ENCODE measurements at regions not wholly inside any gene's neighbourhood (a gene's known extent, or its start where the extent isn't known, plus 50 kb on each side); places are given as distances from the start of the nearest gene placed in this dataset.

DNA sequence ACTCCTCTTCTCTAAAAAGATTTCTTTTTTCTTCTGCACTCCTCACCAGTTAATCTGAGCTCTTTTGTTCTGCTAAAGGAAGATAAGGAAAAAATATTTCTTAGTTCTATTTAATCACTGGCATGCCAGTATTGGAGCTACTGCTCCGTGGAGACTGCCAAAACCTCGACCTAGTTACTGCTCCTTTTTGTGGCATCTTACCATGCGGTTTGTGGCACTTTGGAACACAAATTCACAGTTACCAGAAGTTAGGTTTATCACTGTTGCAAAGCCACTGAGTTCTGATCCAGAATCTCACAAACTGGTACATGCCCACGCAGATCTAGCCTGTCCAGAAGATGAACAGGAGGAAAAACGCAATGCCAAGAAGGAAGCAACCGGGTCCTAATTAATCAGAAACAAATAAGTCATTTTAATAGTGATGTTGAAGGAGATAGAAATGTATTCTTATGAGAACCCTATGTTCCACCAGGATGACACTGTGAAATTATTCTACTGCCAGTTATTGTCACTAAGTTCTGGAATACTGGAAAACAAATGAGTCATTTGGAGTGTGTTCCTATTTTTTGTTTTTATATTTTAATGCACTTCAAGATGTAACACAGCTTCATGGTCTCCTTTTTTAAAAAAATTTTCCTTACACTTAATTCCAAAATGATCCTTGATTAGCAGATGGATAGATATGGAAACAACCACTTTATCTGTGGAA is 106.7 kb upstream of the GK2 start:
- H3K27ac ChIP-seq (ENCODE audit: low read depth, low read length): no peak overlapping the region
- H3K27me3 ChIP-seq (ENCODE audit: insufficient read depth, low read length, poor library complexity, severe bottlenecking): no peaks in the 10 kb centered on the region
- H3K9me3 ChIP-seq (ENCODE audit: low read length): no peaks in the 10 kb centered on the region
- DNase-seq: no peak
- H3K9me3 Mint-ChIP-seq: peaks cover 0 to 3% (median 0%) of the 10 kb centered on the region in 5 donors
- no peak overlapping the region for H3K4me3 Mint-ChIP-seq
- no peak overlapping the region for H3K27ac Mint-ChIP-seq
- H3K36me3 ChIP-seq (ENCODE audit: insufficient read depth, low read length): no peaks in the 10 kb centered on the region
- H3K4me1 Mint-ChIP-seq: no peaks in the 10 kb centered on the region
- H3K4me1 ChIP-seq (ENCODE audit: insufficient read depth, low read length): no peaks in the 10 kb centered on the region
- ChIA-PET POLR2A (no interaction called here), CTCF (no interaction called here)
- no peaks in the 10 kb centered on the region for H3K36me3 Mint-ChIP-seq
- no peak overlapping the region for H3K4me3 ChIP-seq (ENCODE audit: low read length)
- no peaks in the 10 kb centered on the region for H3K27me3 Mint-ChIP-seq

GRCh38 chr4:79513576-79513975 is 105.5 kb upstream of the GK2 start:
- no peak overlapping the region for H3K4me3 Mint-ChIP-seq
- H3K36me3 Mint-ChIP-seq: no peaks in the 10 kb centered on the region
- no peak overlapping the region for H3K27ac Mint-ChIP-seq
- H3K27ac ChIP-seq (ENCODE audit: low read depth, low read length): no peak overlapping the region
- CTCF ChIA-PET: no interaction called here
- H3K36me3 ChIP-seq (ENCODE audit: insufficient read depth, low read length): no peaks in the 10 kb centered on the region
- H3K4me1 Mint-ChIP-seq: no peaks in the 10 kb centered on the region
- POLR2A ChIA-PET: no interaction called here
- peaks cover 0 to 2% (median 0%) of the 10 kb centered on the region in 5 donors for H3K9me3 Mint-ChIP-seq
- no peaks in the 10 kb centered on the region for H3K27me3 Mint-ChIP-seq
- no peak overlapping the region for H3K4me3 ChIP-seq (ENCODE audit: low read length)
- H3K27me3 ChIP-seq (ENCODE audit: insufficient read depth, low read length, poor library complexity, severe bottlenecking): no peaks in the 10 kb centered on the region
- no peaks in the 10 kb centered on the region for H3K9me3 ChIP-seq (ENCODE audit: low read length)
- H3K4me1 ChIP-seq (ENCODE audit: insufficient read depth, low read length): no peaks in the 10 kb centered on the region
- no peak for DNase-seq

DNA sequence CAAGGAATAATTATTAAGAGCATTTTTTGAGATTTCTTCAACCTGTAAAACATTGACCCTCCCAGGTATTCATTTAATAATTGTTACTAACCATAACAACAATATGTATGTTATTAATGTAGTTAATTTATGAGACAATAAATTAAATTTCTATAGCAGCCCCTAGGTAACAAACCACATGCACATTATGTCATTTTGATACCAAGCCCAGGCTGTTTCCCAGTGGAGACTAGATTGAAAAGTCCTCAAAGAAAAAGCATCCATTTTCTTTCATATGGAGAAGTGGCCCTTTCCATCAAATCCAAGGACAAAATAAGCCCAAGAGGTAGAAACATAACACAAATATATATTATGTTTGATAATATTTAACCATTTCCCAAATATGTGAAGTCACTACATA is 104.3 kb upstream of the GK2 start:
- Histone ChIP-seq H3K4me1 (ENCODE audit: insufficient read depth, low read length) (no peaks in the 10 kb centered on the region), H3K9me3 (ENCODE audit: low read length) (no peaks in the 10 kb centered on the region), H3K4me3 (ENCODE audit: low read length) (no peak overlapping the region), H3K36me3 (ENCODE audit: insufficient read depth, low read length) (no peaks in the 10 kb centered on the region), H3K27me3 (ENCODE audit: insufficient read depth, low read length, poor library complexity, severe bottlenecking) (no peaks in the 10 kb centered on the region), H3K27ac (ENCODE audit: low read depth, low read length) (no peak overlapping the region)
- no peaks in the 10 kb centered on the region for H3K27me3 Mint-ChIP-seq
- no peaks in the 10 kb centered on the region for H3K36me3 Mint-ChIP-seq
- no peak overlapping the region for H3K4me3 Mint-ChIP-seq
- DNase-seq: no peak
- H3K9me3 Mint-ChIP-seq: peaks cover 0 to 2% (median 0%) of the 10 kb centered on the region in 5 donors
- no peak overlapping the region for H3K27ac Mint-ChIP-seq
- CTCF ChIA-PET: no interaction called here
- POLR2A ChIA-PET: no interaction called here
- H3K4me1 Mint-ChIP-seq: no peaks in the 10 kb centered on the region

GRCh38 chr4:79502081-79502480 is 94.1 kb upstream of the GK2 start:
- no peak overlapping the region for H3K27ac Mint-ChIP-seq
- Histone ChIP-seq H3K4me1 (ENCODE audit: insufficient read depth, low read length) (no peaks in the 10 kb centered on the region), H3K27me3 (ENCODE audit: insufficient read depth, low read length, poor library complexity, severe bottlenecking) (no peaks in the 10 kb centered on the region), H3K4me3 (ENCODE audit: low read length) (no peak overlapping the region), H3K9me3 (ENCODE audit: low read length) (no peaks in the 10 kb centered on the region), H3K36me3 (ENCODE audit: insufficient read depth, low read length) (no peaks in the 10 kb centered on the region), H3K27ac (ENCODE audit: low read depth, low read length) (no peak overlapping the region)
- no peaks in the 10 kb centered on the region for H3K4me1 Mint-ChIP-seq
- ChIA-PET POLR2A (no interaction called here), CTCF (no interaction called here)
- H3K4me3 Mint-ChIP-seq: no peak overlapping the region
- no peak for DNase-seq
- H3K36me3 Mint-ChIP-seq: no peaks in the 10 kb centered on the region
- no peaks in the 10 kb centered on the region for H3K27me3 Mint-ChIP-seq
- no peaks in the 10 kb centered on the region for H3K9me3 Mint-ChIP-seq

DNA sequence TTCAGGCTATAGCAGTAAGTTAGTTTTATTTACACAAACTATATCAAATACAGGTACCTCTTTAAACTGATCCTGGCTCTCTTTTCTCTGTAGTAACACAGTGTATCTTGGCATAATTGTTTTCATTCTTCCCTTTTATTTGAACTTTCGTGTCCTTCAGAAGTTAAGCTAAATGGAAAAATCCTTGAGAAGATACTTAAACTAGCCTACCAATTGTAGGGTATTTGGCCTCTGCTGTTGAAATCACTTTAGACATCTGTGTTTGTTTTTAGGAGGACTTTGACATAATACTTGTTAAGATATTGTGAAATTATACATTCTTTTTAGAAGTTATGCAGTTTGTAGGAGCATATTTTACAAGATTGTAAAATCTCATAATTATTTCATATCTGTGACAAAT is 90.3 kb upstream of the GK2 start:
- no peaks in the 10 kb centered on the region for H3K36me3 ChIP-seq (ENCODE audit: insufficient read depth, low read length)
- H3K9me3 Mint-ChIP-seq: peaks cover 0 to 2% (median 0%) of the 10 kb centered on the region in 5 donors
- H3K9me3 ChIP-seq (ENCODE audit: low read length): no peaks in the 10 kb centered on the region
- H3K4me3 Mint-ChIP-seq: no peak overlapping the region
- no peaks in the 10 kb centered on the region for H3K27me3 Mint-ChIP-seq
- ChIA-PET CTCF (no interaction called here), POLR2A (no interaction called here)
- H3K4me3 ChIP-seq (ENCODE audit: low read length): no peak overlapping the region
- H3K27ac Mint-ChIP-seq: no peak overlapping the region
- no peaks in the 10 kb centered on the region for H3K4me1 Mint-ChIP-seq
- H3K36me3 Mint-ChIP-seq: no peaks in the 10 kb centered on the region
- H3K27me3 ChIP-seq (ENCODE audit: insufficient read depth, low read length, poor library complexity, severe bottlenecking): no peaks in the 10 kb centered on the region
- DNase-seq: no peak
- H3K27ac ChIP-seq (ENCODE audit: low read depth, low read length): no peak overlapping the region
- no peaks in the 10 kb centered on the region for H3K4me1 ChIP-seq (ENCODE audit: insufficient read depth, low read length)

GRCh38 chr4:79497001-79497400 is 89.0 kb upstream of the GK2 start:
- no peak overlapping the region for H3K4me3 Mint-ChIP-seq
- POLR2A ChIA-PET: no interaction called here
- H3K27ac ChIP-seq (ENCODE audit: low read depth, low read length): no peak overlapping the region

DNA sequence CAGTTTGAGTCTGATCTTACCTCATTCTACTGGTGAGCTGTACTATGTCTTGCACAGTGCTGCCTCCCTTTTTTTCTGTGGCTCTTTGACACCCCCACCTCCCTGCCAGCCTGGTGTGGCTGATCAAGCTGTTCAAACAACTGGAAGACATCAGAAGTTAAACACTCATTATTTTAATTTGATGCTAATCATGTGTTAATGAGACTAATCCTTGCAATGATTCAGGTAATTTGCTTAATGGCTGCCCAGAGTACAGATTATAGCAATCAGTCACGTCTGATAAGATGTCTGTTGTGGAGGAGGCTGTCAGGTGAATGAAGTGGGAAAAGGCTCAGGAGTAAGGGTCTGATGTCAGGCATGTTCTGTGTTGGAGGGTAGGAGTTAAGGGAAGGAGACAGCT is 87.4 kb upstream of the GK2 start:
- ChIA-PET CTCF (no interaction called here), POLR2A (no interaction called here)
- Mint-ChIP-seq H3K9me3 (peaks cover 0 to 7% (median 0%) of the 10 kb centered on the region in 5 donors), H3K27ac (no peak overlapping the region), H3K4me1 (no peaks in the 10 kb centered on the region), H3K4me3 (no peak overlapping the region), H3K36me3 (no peaks in the 10 kb centered on the region), H3K27me3 (no peaks in the 10 kb centered on the region)
- Histone ChIP-seq H3K27me3 (ENCODE audit: insufficient read depth, low read length, poor library complexity, severe bottlenecking) (no peaks in the 10 kb centered on the region), H3K4me1 (ENCODE audit: insufficient read depth, low read length) (no peaks in the 10 kb centered on the region), H3K27ac (ENCODE audit: low read depth, low read length) (no peak overlapping the region), H3K9me3 (ENCODE audit: low read length) (no peaks in the 10 kb centered on the region), H3K4me3 (ENCODE audit: low read length) (no peak overlapping the region), H3K36me3 (ENCODE audit: insufficient read depth, low read length) (no peaks in the 10 kb centered on the region)
- DNase-seq: no peak

More at GRCh38 chr4:79497001-79497400, 89.0 kb upstream of the GK2 start:
- CTCF ChIA-PET: no interaction called here
- Histone ChIP-seq H3K9me3 (ENCODE audit: low read length) (no peaks in the 10 kb centered on the region), H3K27me3 (ENCODE audit: insufficient read depth, low read length, poor library complexity, severe bottlenecking) (no peaks in the 10 kb centered on the region), H3K4me3 (ENCODE audit: low read length) (no peak overlapping the region), H3K4me1 (ENCODE audit: insufficient read depth, low read length) (no peaks in the 10 kb centered on the region), H3K36me3 (ENCODE audit: insufficient read depth, low read length) (no peaks in the 10 kb centered on the region)
- no peaks in the 10 kb centered on the region for H3K27me3 Mint-ChIP-seq
- H3K9me3 Mint-ChIP-seq: peaks cover 0 to 5% (median 0%) of the 10 kb centered on the region in 5 donors
- H3K27ac Mint-ChIP-seq: no peak overlapping the region
- no peaks in the 10 kb centered on the region for H3K36me3 Mint-ChIP-seq
- no peak for DNase-seq
- no peaks in the 10 kb centered on the region for H3K4me1 Mint-ChIP-seq

DNA sequence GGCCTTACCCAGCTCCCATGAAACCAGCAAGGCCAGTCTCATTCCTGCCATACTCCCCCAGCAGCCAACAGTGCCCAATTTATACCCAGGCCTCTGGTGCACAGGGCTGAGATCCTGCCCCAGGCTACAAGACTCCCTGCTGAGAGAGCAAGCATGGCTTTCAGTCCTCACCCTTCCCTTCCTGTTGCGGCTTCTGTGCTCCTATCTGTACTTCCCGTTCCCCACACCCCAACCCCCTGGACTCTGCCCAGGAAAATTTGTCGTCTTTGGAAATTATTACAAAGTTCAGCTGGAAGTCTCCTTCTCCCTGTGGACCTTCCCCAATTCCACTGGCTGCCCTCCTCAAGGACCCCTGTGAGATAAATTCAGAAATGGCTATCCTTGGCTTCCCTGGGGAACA is 84.1 kb upstream of the GK2 start:
- Histone ChIP-seq H3K27me3 (ENCODE audit: insufficient read depth, low read length, poor library complexity, severe bottlenecking) (no peaks in the 10 kb centered on the region), H3K4me3 (ENCODE audit: low read length) (no peak overlapping the region), H3K4me1 (ENCODE audit: insufficient read depth, low read length) (no peaks in the 10 kb centered on the region), H3K27ac (ENCODE audit: low read depth, low read length) (no peak overlapping the region), H3K9me3 (ENCODE audit: low read length) (no peaks in the 10 kb centered on the region), H3K36me3 (ENCODE audit: insufficient read depth, low read length) (no peaks in the 10 kb centered on the region)
- H3K27me3 Mint-ChIP-seq: no peaks in the 10 kb centered on the region
- H3K4me1 Mint-ChIP-seq: no peaks in the 10 kb centered on the region
- ChIA-PET CTCF (no interaction called here), POLR2A (no interaction called here)
- no peak overlapping the region for H3K4me3 Mint-ChIP-seq
- DNase-seq: no peak
- H3K36me3 Mint-ChIP-seq: no peaks in the 10 kb centered on the region
- no peak overlapping the region for H3K27ac Mint-ChIP-seq
- H3K9me3 Mint-ChIP-seq: peaks cover 0 to 8% (median 0%) of the 10 kb centered on the region in 5 donors

DNA sequence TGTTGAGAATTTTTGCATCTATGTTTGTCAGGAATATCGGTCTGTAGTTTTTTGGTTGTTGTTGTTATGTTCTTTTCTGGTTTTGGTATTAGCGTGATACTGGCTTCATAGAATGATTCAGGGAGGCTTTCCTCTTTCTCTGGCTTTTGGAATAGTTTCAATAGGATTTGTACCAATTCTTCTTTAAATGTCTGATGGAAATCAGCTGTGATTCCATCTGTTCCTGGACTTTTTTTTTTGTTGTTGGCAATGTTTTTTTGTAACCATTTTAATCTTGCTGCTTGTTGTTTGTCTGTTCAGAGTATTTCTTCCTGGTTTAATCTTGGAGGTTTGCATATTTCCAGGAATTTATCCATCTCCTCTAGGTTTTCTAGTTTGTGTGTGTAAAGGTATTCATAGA is 81.5 kb upstream of the GK2 start:
- no peaks in the 10 kb centered on the region for H3K27me3 ChIP-seq (ENCODE audit: insufficient read depth, low read length, poor library complexity, severe bottlenecking)
- ChIA-PET POLR2A (no interaction called here), CTCF (no interaction called here)
- no peak overlapping the region for H3K27ac ChIP-seq (ENCODE audit: low read depth, low read length)
- H3K4me1 Mint-ChIP-seq: no peaks in the 10 kb centered on the region
- no peaks in the 10 kb centered on the region for H3K36me3 Mint-ChIP-seq
- no peaks in the 10 kb centered on the region for H3K36me3 ChIP-seq (ENCODE audit: insufficient read depth, low read length)
- H3K4me3 Mint-ChIP-seq: no peak overlapping the region
- H3K27me3 Mint-ChIP-seq: no peaks in the 10 kb centered on the region
- H3K27ac Mint-ChIP-seq: no peak overlapping the region
- H3K4me1 ChIP-seq (ENCODE audit: insufficient read depth, low read length): no peaks in the 10 kb centered on the region
- no peaks in the 10 kb centered on the region for H3K9me3 ChIP-seq (ENCODE audit: low read length)
- H3K9me3 Mint-ChIP-seq: peaks cover 0 to 9% (median 6%) of the 10 kb centered on the region in 5 donors
- DNase-seq: no peak
- H3K4me3 ChIP-seq (ENCODE audit: low read length): no peak overlapping the region

Data from CD8-positive, alpha-beta memory T cell (primary cell).